GM23338 (cell line): ENCODE measurements at regions not wholly inside any gene's neighbourhood (a gene's known extent, or its start where the extent isn't known, plus 50 kb on each side); places are given as distances from the start of the nearest gene placed in this dataset.

Experiments
- ATAC-seq: fragments of 200-7000 bp; cut with Tn5 transposase; 3 replicates; pipeline ENCODE4 v1.9.1; 2020
- DNase-seq: peaks from one replicate; pipeline ENCODE4 v3.0.0-alpha.2; 2015; ENCODE audit warnings: low spot score
- H2AFZ ChIP-seq: fragments of 200-600 bp; sonication (generic); 2 replicates; pipeline ENCODE4 v1.8.0; 2016; ENCODE audit warnings: antibody characterized with exemption, mild to moderate bottlenecking, moderate library complexity
- H3F3A ChIP-seq: fragments of 200-600 bp; sonication (generic); replicated peaks from 2 replicates; pipeline ENCODE4 v1.8.0; 2017; ENCODE audit warnings: antibody characterized with exemption, mixed run types, low read depth
- H3K27ac ChIP-seq: fragments of 200-600 bp; sonication (generic); 2 replicates; pipeline ENCODE4 v1.6.1; 2016; ENCODE audit warnings: low read depth
- H3K27me3 ChIP-seq: fragments of 200-600 bp; sonication (generic); 2 replicates; pipeline ENCODE4 v1.8.0; 2016; ENCODE audit warnings: mild to moderate bottlenecking, mixed run types, moderate library complexity; ENCODE audit not compliant: insufficient read depth
- H3K36me3 ChIP-seq: fragments of 200-600 bp; sonication (generic); 2 replicates; pipeline ENCODE4 v1.8.0; 2016; ENCODE audit warnings: mild to moderate bottlenecking; ENCODE audit not compliant: insufficient read depth
- H3K4me1 ChIP-seq: fragments of 200-600 bp; sonication (generic); 2 replicates; pipeline ENCODE4 v1.8.0; 2016; ENCODE audit warnings: mild to moderate bottlenecking, moderate library complexity; ENCODE audit not compliant: insufficient read depth
- H3K4me2 ChIP-seq: fragments of 200-600 bp; sonication (generic); 2 replicates; pipeline ENCODE4 v1.7.1; 2017; ENCODE audit warnings: mixed run types
- H3K4me3 ChIP-seq: fragments of 200-600 bp; sonication (generic); 2 replicates; pipeline ENCODE4 v1.6.1; 2016; ENCODE audit warnings: mixed run types
- H3K79me2 ChIP-seq: fragments of 200-600 bp; sonication (generic); replicated peaks from 2 replicates; pipeline ENCODE4 v1.8.0; 2017; ENCODE audit warnings: mild to moderate bottlenecking; ENCODE audit not compliant: insufficient read depth
- H3K9me2 ChIP-seq: fragments of 200-600 bp; sonication (generic); 2 replicates; pipeline ENCODE4 v1.8.0; 2017; ENCODE audit not compliant: insufficient read depth
- H4K20me1 ChIP-seq: fragments of 200-600 bp; sonication (generic); replicated peaks from 2 replicates; pipeline ENCODE4 v1.8.0; 2017; ENCODE audit warnings: mild to moderate bottlenecking; ENCODE audit not compliant: insufficient read depth
- H3K27ac Mint-ChIP-seq: 2 replicates; pipeline ENCODE4 v1.8.0; 2020; ENCODE audit warnings: inconsistent platforms, mild to moderate bottlenecking, moderate library complexity, mixed read lengths
- H3K27me3 Mint-ChIP-seq: 3 replicates; pipeline ENCODE4 v1.8.0; 2022; ENCODE audit warnings: low read depth, mild to moderate bottlenecking, moderate library complexity, mixed read lengths, inconsistent platforms; ENCODE audit not compliant: insufficient read depth, poor library complexity
- H3K36me3 Mint-ChIP-seq: 3 replicates; pipeline ENCODE4 v1.8.0; 2021; ENCODE audit warnings: low read depth, mild to moderate bottlenecking, inconsistent platforms, moderate library complexity, mixed read lengths
- H3K4me1 Mint-ChIP-seq: 3 replicates; pipeline ENCODE4 v1.8.0; 2020; ENCODE audit warnings: mild to moderate bottlenecking, inconsistent platforms, mixed read lengths
- H3K4me3 Mint-ChIP-seq: 3 replicates; pipeline ENCODE4 v1.8.0; 2021; ENCODE audit warnings: moderate library complexity, mild to moderate bottlenecking, inconsistent platforms, mixed read lengths
- H3K9me3 Mint-ChIP-seq: 3 replicates; pipeline ENCODE4 v1.8.0; 2020; ENCODE audit warnings: moderate library complexity, mild to moderate bottlenecking, inconsistent platforms, mixed read lengths
- CREB1 ChIP-seq: fragments of 250-450 bp; sonication (Bioruptor Pico); IDR thresholded peaks from 2 replicates; pipeline ENCODE4 v1.5.0; 2020; ENCODE audit warnings: low read depth, mild to moderate bottlenecking, moderate library complexity
- EZH2 ChIP-seq: fragments of 200-600 bp; sonication (generic); IDR thresholded peaks from one replicate; pipeline ENCODE4 v1.8.0; 2017; ENCODE audit warnings: antibody characterized with exemption, mild to moderate bottlenecking, low read depth; ENCODE audit not compliant: unreplicated experiment
- EZH2phosphoT487 ChIP-seq: fragments of 200-600 bp; sonication (generic); IDR thresholded peaks from one replicate; pipeline ENCODE4 v1.8.1; 2018; ENCODE audit warnings: antibody characterized with exemption; ENCODE audit not compliant: unreplicated experiment
- JUNB ChIP-seq: IDR thresholded peaks from one replicate; pipeline ENCODE4 v1.6.1; 2016; ENCODE audit warnings: antibody characterized with exemption; ENCODE audit not compliant: unreplicated experiment
- NANOG ChIP-seq: IDR thresholded peaks from 2 replicates; pipeline ENCODE4 v1.6.1; 2016; ENCODE audit warnings: antibody characterized with exemption, borderline replicate concordance
- POLR2AphosphoS5 ChIP-seq: IDR thresholded peaks from 2 replicates; pipeline ENCODE4 v1.6.1; 2016; ENCODE audit warnings: antibody characterized with exemption, low read depth
- STAT1 ChIP-seq: IDR thresholded peaks from one replicate; pipeline ENCODE4 v1.6.1; 2016; ENCODE audit warnings: antibody characterized with exemption; ENCODE audit not compliant: unreplicated experiment
- ZNF114 ChIP-seq: fragments of 250-450 bp; sonication (Bioruptor Pico); IDR thresholded peaks from 2 replicates; pipeline ENCODE4 v1.5.0; 2020; ENCODE audit warnings: mild to moderate bottlenecking, moderate library complexity
- ZNF331 ChIP-seq: fragments of 250-450 bp; sonication (Bioruptor Pico); IDR thresholded peaks from 2 replicates; pipeline ENCODE4 v1.5.0; 2020; ENCODE audit warnings: low read depth, mild to moderate bottlenecking, moderate library complexity
- TF ChIP-seq, protein P1 (sequence below): IDR thresholded peaks from 2 replicates; pipeline ENCODE4 v1.6.1; 2016; ENCODE audit warnings: antibody characterized with exemption
- TF ChIP-seq, protein P2 (sequence below): fragments of 250-450 bp; sonication (Bioruptor Pico); IDR thresholded peaks from 2 replicates; pipeline ENCODE4 v1.5.0; 2020; ENCODE audit warnings: mild to moderate bottlenecking, moderate library complexity
- TF ChIP-seq, protein P3 (sequence below): IDR thresholded peaks from one replicate; pipeline ENCODE4 v1.6.1; 2018; ENCODE audit warnings: antibody characterized with exemption; ENCODE audit not compliant: unreplicated experiment
- TF ChIP-seq, protein P4 (sequence below), 2 experiments: fragments of 200-600 bp in 1 of 2; sonication (generic) in 1 of 2; conservative IDR thresholded peaks; 2 replicates each; pipeline versions ENCODE4 v1.5.1 to v1.6.1; 2016 to 2017; ENCODE audit warnings: antibody characterized with exemption in 2 of 2, low read depth in 2 of 2, mild to moderate bottlenecking in 2 of 2, moderate library complexity in 1 of 2

DNA sequence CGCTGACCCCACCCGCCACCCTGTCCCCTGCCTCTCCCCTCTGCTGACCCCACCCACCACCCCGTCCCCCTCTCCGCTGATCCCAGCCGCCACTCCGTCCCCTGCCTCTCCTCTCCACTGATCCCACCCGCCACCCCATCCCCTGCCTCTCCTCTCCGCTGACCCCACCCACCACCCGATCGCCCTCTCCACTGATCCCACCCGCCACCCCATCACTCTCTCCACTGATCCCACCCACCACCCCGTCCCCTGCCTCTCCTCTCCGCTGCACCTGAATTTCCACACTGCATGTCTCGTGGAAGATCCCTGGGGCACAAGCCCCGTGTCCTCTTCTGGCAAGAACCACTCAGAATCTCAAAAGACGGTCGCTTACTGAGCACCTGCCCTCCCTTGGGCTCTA lies 53.4 kb upstream of the OLFM1 start:
- Histone ChIP-seq H3K27ac (no peak overlapping the region), H4K20me1 (no peaks in the 10 kb centered on the region), H3K4me3 (no peak overlapping the region), H3F3A (no peaks in the 10 kb centered on the region), H3K9me2 (no peaks in the 10 kb centered on the region), H3K4me1 (no peaks in the 10 kb centered on the region), H3K79me2 (no peaks in the 10 kb centered on the region), H3K36me3 (no peaks in the 10 kb centered on the region), H3K4me2 (no peak overlapping the region), H3K27me3 (no peaks in the 10 kb centered on the region), H2AFZ (no peak overlapping the region)
- Mint-ChIP-seq H3K36me3 (no peaks in the 10 kb centered on the region), H3K27me3 (peaks cover 5% of the 10 kb centered on the region), H3K4me3 (no peak overlapping the region), H3K4me1 (no peaks in the 10 kb centered on the region; the same call in none of the 3 replicates), H3K9me3 (no peaks in the 10 kb centered on the region), H3K27ac (no peak overlapping the region)
- no peak for DNase-seq
- TF ChIP-seq EZH2phosphoT487 (no peak), EZH2 (no peak), NANOG (no peak), JUNB (no peak), STAT1 (no peak), CREB1 (CRISPR knock-in tag) (no peak), ZNF331 (no peak), POLR2AphosphoS5 (no peak), ZNF114 (CRISPR knock-in tag) (no peak)
- TF ChIP-seq, protein P1, sequence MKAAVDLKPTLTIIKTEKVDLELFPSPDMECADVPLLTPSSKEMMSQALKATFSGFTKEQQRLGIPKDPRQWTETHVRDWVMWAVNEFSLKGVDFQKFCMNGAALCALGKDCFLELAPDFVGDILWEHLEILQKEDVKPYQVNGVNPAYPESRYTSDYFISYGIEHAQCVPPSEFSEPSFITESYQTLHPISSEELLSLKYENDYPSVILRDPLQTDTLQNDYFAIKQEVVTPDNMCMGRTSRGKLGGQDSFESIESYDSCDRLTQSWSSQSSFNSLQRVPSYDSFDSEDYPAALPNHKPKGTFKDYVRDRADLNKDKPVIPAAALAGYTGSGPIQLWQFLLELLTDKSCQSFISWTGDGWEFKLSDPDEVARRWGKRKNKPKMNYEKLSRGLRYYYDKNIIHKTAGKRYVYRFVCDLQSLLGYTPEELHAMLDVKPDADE, result no peak
- TF ChIP-seq, protein P2, sequence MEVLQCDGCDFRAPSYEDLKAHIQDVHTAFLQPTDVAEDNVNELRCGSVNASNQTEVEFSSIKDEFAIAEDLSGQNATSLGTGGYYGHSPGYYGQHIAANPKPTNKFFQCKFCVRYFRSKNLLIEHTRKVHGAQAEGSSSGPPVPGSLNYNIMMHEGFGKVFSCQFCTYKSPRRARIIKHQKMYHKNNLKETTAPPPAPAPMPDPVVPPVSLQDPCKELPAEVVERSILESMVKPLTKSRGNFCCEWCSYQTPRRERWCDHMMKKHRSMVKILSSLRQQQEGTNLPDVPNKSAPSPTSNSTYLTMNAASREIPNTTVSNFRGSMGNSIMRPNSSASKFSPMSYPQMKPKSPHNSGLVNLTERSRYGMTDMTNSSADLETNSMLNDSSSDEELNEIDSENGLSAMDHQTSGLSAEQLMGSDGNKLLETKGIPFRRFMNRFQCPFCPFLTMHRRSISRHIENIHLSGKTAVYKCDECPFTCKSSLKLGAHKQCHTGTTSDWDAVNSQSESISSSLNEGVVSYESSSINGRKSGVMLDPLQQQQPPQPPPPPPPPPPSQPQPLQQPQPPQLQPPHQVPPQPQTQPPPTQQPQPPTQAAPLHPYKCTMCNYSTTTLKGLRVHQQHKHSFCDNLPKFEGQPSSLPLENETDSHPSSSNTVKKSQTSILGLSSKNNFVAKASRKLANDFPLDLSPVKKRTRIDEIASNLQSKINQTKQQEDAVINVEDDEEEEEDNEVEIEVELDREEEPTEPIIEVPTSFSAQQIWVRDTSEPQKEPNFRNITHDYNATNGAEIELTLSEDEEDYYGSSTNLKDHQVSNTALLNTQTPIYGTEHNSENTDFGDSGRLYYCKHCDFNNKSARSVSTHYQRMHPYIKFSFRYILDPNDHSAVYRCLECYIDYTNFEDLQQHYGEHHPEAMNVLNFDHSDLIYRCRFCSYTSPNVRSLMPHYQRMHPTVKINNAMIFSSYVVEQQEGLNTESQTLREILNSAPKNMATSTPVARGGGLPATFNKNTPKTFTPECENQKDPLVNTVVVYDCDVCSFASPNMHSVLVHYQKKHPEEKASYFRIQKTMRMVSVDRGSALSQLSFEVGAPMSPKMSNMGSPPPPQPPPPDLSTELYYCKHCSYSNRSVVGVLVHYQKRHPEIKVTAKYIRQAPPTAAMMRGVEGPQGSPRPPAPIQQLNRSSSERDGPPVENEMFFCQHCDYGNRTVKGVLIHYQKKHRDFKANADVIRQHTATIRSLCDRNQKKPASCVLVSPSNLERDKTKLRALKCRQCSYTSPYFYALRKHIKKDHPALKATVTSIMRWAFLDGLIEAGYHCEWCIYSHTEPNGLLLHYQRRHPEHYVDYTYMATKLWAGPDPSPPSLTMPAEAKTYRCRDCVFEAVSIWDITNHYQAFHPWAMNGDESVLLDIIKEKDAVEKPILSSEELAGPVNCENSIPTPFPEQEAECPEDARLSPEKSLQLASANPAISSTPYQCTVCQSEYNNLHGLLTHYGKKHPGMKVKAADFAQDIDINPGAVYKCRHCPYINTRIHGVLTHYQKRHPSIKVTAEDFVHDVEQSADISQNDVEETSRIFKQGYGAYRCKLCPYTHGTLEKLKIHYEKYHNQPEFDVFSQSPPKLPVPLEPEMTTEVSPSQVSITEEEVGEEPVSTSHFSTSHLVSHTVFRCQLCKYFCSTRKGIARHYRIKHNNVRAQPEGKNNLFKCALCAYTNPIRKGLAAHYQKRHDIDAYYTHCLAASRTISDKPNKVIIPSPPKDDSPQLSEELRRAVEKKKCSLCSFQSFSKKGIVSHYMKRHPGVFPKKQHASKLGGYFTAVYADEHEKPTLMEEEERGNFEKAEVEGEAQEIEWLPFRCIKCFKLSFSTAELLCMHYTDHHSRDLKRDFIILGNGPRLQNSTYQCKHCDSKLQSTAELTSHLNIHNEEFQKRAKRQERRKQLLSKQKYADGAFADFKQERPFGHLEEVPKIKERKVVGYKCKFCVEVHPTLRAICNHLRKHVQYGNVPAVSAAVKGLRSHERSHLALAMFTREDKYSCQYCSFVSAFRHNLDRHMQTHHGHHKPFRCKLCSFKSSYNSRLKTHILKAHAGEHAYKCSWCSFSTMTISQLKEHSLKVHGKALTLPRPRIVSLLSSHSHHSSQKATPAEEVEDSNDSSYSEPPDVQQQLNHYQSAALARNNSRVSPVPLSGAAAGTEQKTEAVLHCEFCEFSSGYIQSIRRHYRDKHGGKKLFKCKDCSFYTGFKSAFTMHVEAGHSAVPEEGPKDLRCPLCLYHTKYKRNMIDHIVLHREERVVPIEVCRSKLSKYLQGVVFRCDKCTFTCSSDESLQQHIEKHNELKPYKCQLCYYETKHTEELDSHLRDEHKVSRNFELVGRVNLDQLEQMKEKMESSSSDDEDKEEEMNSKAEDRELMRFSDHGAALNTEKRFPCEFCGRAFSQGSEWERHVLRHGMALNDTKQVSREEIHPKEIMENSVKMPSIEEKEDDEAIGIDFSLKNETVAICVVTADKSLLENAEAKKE (CRISPR knock-in tag), result no peak
- TF ChIP-seq, protein P3, sequence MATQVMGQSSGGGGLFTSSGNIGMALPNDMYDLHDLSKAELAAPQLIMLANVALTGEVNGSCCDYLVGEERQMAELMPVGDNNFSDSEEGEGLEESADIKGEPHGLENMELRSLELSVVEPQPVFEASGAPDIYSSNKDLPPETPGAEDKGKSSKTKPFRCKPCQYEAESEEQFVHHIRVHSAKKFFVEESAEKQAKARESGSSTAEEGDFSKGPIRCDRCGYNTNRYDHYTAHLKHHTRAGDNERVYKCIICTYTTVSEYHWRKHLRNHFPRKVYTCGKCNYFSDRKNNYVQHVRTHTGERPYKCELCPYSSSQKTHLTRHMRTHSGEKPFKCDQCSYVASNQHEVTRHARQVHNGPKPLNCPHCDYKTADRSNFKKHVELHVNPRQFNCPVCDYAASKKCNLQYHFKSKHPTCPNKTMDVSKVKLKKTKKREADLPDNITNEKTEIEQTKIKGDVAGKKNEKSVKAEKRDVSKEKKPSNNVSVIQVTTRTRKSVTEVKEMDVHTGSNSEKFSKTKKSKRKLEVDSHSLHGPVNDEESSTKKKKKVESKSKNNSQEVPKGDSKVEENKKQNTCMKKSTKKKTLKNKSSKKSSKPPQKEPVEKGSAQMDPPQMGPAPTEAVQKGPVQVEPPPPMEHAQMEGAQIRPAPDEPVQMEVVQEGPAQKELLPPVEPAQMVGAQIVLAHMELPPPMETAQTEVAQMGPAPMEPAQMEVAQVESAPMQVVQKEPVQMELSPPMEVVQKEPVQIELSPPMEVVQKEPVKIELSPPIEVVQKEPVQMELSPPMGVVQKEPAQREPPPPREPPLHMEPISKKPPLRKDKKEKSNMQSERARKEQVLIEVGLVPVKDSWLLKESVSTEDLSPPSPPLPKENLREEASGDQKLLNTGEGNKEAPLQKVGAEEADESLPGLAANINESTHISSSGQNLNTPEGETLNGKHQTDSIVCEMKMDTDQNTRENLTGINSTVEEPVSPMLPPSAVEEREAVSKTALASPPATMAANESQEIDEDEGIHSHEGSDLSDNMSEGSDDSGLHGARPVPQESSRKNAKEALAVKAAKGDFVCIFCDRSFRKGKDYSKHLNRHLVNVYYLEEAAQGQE, result no peak
- TF ChIP-seq, protein P4, sequence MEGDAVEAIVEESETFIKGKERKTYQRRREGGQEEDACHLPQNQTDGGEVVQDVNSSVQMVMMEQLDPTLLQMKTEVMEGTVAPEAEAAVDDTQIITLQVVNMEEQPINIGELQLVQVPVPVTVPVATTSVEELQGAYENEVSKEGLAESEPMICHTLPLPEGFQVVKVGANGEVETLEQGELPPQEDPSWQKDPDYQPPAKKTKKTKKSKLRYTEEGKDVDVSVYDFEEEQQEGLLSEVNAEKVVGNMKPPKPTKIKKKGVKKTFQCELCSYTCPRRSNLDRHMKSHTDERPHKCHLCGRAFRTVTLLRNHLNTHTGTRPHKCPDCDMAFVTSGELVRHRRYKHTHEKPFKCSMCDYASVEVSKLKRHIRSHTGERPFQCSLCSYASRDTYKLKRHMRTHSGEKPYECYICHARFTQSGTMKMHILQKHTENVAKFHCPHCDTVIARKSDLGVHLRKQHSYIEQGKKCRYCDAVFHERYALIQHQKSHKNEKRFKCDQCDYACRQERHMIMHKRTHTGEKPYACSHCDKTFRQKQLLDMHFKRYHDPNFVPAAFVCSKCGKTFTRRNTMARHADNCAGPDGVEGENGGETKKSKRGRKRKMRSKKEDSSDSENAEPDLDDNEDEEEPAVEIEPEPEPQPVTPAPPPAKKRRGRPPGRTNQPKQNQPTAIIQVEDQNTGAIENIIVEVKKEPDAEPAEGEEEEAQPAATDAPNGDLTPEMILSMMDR (conservative IDR thresholded peaks at IDR 0.05; ENCODE audit: low read depth in 2 of 2), result no peak
- no peak for ATAC-seq
